Stimulated activated CD8-positive, alpha-beta memory T cell treated with anti-CD3 and anti-CD28 coated beads, Interleukin-12 subunit alpha, Interleukin-12 subunit beta, amount 100 ng/mL, for 1 hour (primary cell): ENCODE measurements at regions not wholly inside any gene's neighbourhood (a gene's known extent, or its start where the extent isn't known, plus 50 kb on each side); places are given as distances from the start of the nearest gene placed in this dataset.
"Not testable (repeated sequence)": the region's sequence is repeated elsewhere in the genome, so short reads cannot be mapped to it uniquely, and the experiment has no call there.

Experiments
- DNase-seq: peaks from one replicate; pipeline ENCODE4 v3.0.0-alpha.2; 2020; ENCODE audit warnings: low read depth

DNA sequence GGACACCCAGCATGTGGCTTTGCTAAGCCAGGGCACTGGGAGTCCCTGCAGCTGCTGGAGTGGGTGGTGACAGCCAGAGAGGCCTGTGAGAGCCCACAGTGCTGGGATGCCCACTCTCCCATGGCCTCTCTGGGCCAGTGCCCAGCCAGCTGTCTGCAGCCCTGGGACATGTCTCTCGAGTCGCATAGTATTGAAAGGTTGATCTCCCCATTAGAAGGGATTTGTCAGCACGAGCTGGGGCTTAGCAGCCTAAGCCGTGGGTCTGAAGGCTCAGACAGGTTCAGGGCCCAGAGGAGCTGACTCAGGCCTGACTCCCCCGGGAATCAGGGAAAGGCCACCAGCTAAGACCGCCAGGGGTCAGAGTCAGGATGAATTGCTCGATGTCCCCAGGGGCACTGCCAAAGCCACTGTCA is 53.5 kb downstream of the FOXD2 start:
- DNase-seq = no peak

DNA sequence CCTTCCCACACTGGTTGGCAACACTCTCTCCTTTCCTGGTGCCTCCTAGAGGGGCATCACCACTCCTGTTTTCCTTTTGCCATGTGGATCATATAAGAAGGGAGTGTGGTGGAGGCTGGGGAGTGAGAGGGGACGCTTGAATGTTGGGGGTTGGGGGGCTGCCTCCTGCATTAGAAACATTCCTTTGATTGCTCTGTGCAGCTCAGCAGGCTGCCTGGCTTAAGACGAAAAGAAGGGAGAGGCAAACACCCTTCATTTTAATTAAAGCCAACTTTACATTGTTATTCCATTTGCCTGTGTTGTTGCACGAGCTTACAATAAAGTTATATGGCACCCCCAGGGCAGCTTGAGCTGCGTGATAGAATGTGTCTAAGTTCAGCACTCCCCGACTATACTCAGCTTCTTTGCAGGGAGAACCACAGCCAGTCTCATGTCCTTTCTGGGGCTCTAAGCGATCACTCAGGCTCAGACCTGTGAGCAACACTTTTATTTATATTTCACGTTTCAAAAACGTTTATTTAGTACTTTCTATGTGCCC is 57.4 kb downstream of the FOXD2 start:
- no peak for DNase-seq

GRCh38 chr1:47498551-47498950 is 60.7 kb downstream of the FOXD2 start:
- no peak for DNase-seq

GRCh38 chr1:47501069-47501468 is 63.2 kb downstream of the FOXD2 start:
- no peak for DNase-seq

- DNase-seq = no peak
These were observed 65.0 kb downstream of the FOXD2 start for GRCh38 chr1:47502746-47503370.

- not testable (repeated sequence) for DNase-seq
These were observed 67.0 kb downstream of the FOXD2 start for GRCh38 chr1:47504840-47505239.

DNA sequence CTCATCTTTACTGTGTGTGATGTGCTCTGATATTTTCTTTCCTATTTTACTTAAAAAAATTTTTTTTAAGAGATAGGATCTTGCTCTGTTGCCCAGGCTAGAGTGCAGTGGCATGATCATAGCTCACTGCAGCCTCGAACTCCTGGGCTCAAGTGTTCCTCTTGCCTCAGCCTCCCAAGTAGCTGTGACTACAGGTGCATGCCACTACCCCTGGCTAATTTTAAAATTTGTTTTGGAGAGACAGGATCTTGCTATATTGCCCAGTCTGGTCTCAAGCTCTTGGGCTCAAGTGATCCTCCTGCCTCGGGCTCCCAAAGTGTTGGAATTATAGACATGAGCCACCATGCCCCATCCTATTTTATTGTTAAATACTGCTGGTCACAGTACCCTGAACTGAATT is 67.4 kb downstream of the FOXD2 start:
- no peak for DNase-seq

- DNase-seq = no peak
These were observed 68.2 kb downstream of the FOXD2 start for GRCh38 chr1:47506053-47506452.

DNA sequence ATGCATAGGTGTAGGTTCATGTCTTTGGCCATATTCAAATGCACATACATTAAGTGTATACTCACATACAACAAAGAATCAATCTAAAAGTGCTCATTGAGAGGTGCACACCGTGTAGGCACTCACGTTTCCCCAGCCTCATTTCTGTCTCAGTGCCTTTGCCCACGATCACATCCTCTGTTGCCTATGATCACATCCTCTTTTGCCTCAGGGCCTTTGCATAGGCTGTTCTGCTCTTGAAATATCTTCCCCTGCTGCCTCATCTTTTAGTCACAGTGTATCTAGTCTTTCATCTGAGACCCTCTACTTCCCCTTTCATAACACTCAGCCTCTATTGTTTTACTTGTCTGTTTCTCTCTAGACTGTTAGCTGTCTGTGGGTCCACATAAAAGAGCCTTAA is 69.3 kb downstream of the FOXD2 start:
- no peak for DNase-seq

- no peak for DNase-seq
These were observed 70.2 kb downstream of the FOXD2 start for GRCh38 chr1:47507881-47508701.

DNA sequence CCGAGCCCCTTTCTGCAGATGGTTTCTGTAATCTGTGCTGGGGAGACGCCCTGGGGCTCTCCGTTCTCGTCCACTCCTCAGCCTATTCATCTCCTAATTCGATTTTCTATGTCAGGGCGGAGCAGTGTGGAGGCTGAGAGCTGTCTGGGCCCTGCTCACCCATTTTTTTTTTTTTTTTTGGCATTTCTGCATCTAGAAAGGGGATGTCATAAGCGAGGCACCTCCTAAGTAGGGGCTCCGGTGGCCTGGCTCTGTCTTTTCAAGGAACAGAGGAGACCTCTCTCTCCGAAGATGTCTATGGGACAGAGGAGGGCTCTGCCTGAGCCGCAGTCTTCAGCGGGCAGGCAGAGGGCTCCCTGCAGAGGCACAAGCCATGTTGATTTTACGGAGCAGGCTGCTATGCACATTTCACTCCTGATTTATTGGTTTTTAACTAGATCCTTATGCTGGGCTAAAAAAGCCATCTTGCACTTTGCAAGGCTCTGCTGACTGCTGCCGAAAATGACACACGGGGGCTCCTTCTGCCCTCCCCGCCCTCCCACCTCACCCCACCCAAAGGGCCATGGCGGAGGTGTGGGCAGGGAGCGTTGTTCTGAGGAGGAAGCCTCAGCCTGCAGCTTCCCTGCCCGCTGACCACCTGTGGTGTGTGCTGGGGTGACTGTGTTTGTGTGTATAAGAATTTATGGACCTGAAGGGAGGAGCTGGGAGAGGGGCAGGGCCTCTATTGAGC is 71.0 kb downstream of the FOXD2 start:
- no peak for DNase-seq

GRCh38 chr1:47510282-47510811 is 72.5 kb downstream of the FOXD2 start:
- no peak for DNase-seq

GRCh38 chr1:47511825-47512224 is 74.0 kb downstream of the FOXD2 start:
- no peak for DNase-seq

DNA sequence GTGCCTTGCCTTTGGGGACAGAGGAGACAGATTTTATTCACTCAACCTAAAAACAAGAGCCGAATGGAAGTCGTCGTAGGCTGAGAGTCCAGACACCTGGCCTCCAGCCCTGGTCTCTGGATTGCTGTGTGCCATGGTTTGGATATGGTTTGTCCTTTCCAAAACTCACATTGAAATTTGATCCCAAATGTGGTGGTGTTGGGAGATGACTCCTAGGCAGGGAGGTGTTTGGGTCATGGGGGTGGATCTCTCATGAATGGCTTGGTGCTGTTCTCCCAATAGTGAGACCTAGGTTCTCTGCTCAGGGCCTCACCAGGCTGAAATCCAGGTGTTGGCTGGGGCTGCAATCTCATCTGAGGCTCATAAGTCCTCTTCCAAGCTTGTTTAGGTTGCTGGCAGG is 75.5 kb downstream of the FOXD2 start:
- no peak for DNase-seq

- DNase-seq = no peak
These were observed 76.4 kb downstream of the FOXD2 start for GRCh38 chr1:47514229-47514628.

DNA sequence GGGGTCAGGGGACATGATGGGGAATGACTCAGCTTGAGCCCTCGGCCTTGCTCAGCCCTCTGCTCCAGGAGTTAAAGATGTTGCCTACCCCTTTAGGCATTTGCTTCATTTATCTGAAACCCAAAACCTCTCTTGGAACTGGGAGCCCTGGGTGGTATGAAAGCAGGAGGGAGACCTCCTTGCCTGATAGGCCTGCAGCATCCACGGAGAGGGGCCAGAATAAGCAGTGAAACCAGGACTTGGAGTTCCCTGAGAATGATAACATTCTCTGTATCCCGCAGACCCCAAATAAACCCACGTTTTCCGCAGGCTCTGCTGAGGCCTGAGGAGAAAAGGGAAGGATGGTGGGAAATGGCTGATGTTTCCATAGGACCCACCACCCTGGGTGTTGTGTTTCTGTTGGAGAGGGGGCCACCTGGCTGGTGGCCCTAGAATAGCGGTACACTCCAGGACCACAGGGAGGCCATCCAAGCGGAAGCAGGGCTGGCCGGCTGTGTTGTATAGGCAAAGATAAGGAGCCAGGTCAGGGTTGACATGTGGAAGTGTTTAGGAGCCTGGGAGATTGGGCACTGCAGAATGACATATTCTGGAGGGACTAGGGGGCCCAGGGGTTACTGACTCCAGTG is 77.4 kb downstream of the FOXD2 start:
- DNase-seq = no peak

DNA sequence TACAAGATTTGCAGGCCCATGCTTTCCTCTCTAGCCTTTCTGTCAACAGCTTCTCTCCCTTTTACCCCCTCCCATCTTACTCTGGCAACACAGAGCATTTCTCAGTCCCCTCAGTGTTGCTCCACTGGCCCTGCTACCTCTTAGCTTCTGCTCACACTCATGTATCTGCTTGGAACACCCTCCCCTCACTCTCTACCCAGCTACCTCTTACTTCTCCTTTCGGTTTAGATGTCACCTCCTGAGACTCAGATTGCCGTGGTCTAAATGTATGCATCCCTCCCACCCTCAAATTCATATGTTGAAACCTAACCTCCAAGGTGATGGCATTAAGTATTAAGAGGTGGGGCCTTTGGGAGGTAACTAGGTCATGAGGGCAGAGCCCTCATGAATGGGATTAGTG is 80.1 kb downstream of the FOXD2 start:
- DNase-seq = no peak

DNA sequence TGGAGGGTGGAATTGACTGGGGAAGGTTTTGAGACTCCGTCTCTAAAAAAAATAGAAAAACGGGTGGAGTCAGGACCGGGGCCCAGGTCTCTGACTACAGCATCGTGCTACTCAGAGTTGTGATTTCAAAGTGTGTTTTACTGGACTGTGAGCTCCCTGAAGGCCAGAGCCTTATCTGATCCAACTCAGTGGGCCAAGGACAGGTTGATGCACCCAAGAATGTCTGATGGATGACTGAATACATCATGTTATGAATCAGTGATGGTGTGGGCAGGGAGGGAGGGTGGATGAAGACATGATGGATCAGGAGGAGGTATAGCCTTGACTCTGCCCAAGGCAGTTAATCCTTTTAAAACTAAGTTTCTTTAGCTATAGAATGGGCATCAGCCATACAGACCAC is 81.6 kb downstream of the FOXD2 start:
- DNase-seq = no peak

- no peak for DNase-seq
These were observed 82.1 kb downstream of the FOXD2 start for GRCh38 chr1:47519971-47520370.

GRCh38 chr1:47521034-47521881 is 83.4 kb downstream of the FOXD2 start:
- no peak for DNase-seq
